Stomach (tissue), 4 donors: ENCODE measurements at regions not wholly inside any gene's neighbourhood (a gene's known extent, or its start where the extent isn't known, plus 50 kb on each side); places are given as distances from the start of the nearest gene placed in this dataset.

Source experiments
- POLR2A ChIP-seq, 4 donors: fragments of 450-650 bp; IDR thresholded peaks; one replicate each; pipeline ENCODE4 v1.6.1; 2016; ENCODE audit warnings: antibody characterized with exemption in 4 of 4, control low read depth in 2 of 4, mild to moderate bottlenecking in 1 of 4, moderate library complexity in 1 of 4
- POLR2AphosphoS5 ChIP-seq, 3 donors: sonication (generic); formaldehyde crosslinking; IDR thresholded peaks; one replicate each; pipeline ENCODE4 v1.6.1; 2016; ENCODE audit warnings: antibody characterized with exemption in 3 of 3
- TF ChIP-seq, protein P1 (sequence below), 7 experiments: fragments of 450-650 bp in 4 of 7; fragments of 200-600 bp in 3 of 7; sonication (generic) in 3 of 7; IDR thresholded peaks; one replicate each; pipeline ENCODE4 v1.5.1; 2016 to 2019; ENCODE audit warnings: antibody characterized with exemption in 7 of 7, control low read depth in 2 of 7, mild to moderate bottlenecking in 1 of 7

DNA sequence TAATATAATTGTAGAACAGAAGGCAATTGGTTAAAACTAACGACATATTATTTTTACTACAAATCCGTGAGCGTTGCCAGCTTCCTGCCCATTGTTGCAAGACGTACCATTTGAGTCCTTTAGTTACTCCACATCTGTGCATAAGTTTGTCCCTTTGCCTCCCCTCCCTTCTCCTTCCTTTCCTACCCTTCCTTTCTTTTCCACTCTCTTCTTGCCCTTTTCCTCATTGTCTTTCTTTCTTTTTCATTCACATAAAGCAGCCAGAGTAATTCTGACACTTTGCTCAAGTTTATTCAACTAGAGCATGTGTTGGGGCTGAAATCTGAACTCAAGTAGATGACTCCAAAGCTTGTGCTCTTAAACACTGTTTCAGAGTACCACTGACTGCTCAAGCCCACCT is 239.1 kb downstream of the FOXG1 start:
- TF ChIP-seq, protein P1, sequence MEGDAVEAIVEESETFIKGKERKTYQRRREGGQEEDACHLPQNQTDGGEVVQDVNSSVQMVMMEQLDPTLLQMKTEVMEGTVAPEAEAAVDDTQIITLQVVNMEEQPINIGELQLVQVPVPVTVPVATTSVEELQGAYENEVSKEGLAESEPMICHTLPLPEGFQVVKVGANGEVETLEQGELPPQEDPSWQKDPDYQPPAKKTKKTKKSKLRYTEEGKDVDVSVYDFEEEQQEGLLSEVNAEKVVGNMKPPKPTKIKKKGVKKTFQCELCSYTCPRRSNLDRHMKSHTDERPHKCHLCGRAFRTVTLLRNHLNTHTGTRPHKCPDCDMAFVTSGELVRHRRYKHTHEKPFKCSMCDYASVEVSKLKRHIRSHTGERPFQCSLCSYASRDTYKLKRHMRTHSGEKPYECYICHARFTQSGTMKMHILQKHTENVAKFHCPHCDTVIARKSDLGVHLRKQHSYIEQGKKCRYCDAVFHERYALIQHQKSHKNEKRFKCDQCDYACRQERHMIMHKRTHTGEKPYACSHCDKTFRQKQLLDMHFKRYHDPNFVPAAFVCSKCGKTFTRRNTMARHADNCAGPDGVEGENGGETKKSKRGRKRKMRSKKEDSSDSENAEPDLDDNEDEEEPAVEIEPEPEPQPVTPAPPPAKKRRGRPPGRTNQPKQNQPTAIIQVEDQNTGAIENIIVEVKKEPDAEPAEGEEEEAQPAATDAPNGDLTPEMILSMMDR (IDR thresholded peaks at IDR 0.05), result no peak
- TF ChIP-seq POLR2A (IDR thresholded peaks at IDR 0.05) (no peak), POLR2AphosphoS5 (IDR thresholded peaks at IDR 0.05) (no peak)
